HepG2 (cell line): ENCODE measurements at regions not wholly inside any gene's neighbourhood (a gene's known extent, or its start where the extent isn't known, plus 50 kb on each side); places are given as distances from the start of the nearest gene placed in this dataset.

Experiments
- ATAC-seq: fragments of 200-7000 bp; cut with Tn5 transposase; 3 replicates; pipeline ENCODE4 v1.9.1; 2020; ENCODE audit warnings: mild to moderate bottlenecking, moderate library complexity
- BruUV-seq: library from RNA; stranded (reverse); fragments of 400-500 nt; replicated peaks from 2 replicates; lab custom pipeline; 2021; lab: Mats Ljungman, UMichigan
- CTCF ChIA-PET: fragments of 300-600 bp; formaldehyde crosslinking; extraction: SDS; loops from one replicate; lab custom pipeline; 2021; ENCODE audit warnings: low total read pairs, inconsistent platforms, low intra/inter-chr PET ratio; lab: Yijun Ruan, JAX
- POLR2A ChIA-PET: fragments of 350-600 bp; sonication (Branson Sonifier 250); formaldehyde crosslinking; loops from one replicate; lab custom pipeline; 2020; ENCODE audit warnings: antibody characterized with exemption, inconsistent platforms; lab: Yijun Ruan, JAX
- DNase-seq: peaks from one replicate; pipeline ENCODE4 v3.0.0-alpha.2; 2015; ENCODE audit warnings: low spot score
- FAIRE-seq: peaks from 3 replicates; lab custom pipeline; 2011; peaks lifted over from hg19 to GRCh38; lab: Jason Lieb, UNC
- H2AFZ ChIP-seq: one replicate; pipeline ENCODE4 v1.6.1; 2011; ENCODE audit warnings: low read length, inconsistent platforms
- H3K27ac ChIP-seq: fragments of 300-600 bp; 3 replicates; pipeline ENCODE4 v1.8.0; 2011; ENCODE audit warnings: mixed run types, mild to moderate bottlenecking, mixed read lengths, low read length, inconsistent platforms; ENCODE audit not compliant: insufficient read depth; ENCODE audit errors: extremely low read length
- H3K27me3 ChIP-seq, 2 experiments: fragments of 200-600 bp in 1 of 2; 2 replicates in 1 of 2; 3 replicates in 1 of 2; pipeline versions ENCODE4 v1.6.0 to v1.8.0; 2011; ENCODE audit warnings: low read length in 2 of 2, mild to moderate bottlenecking in 2 of 2, moderate library complexity in 2 of 2, inconsistent platforms in 1 of 2; ENCODE audit not compliant: insufficient read depth in 2 of 2, control insufficient read depth in 1 of 2
- H3K36me3 ChIP-seq, 2 experiments: fragments of 200-600 bp in 1 of 2; replicated peaks in 1 of 2; 2 replicates in 1 of 2; 3 replicates in 1 of 2; pipeline versions ENCODE4 v1.5.1 to v1.8.0; 2011; ENCODE audit warnings: low read length in 2 of 2, inconsistent platforms in 1 of 2; ENCODE audit not compliant: insufficient read depth in 2 of 2, control insufficient read depth in 1 of 2
- H3K4me1 ChIP-seq: 2 replicates; pipeline ENCODE4 v1.5.1; 2012; ENCODE audit warnings: low read length, inconsistent platforms; ENCODE audit not compliant: insufficient read depth
- H3K4me2 ChIP-seq: 2 replicates; pipeline ENCODE4 v1.6.0; 2011; ENCODE audit warnings: low read depth, low read length, inconsistent platforms
- H3K4me3 ChIP-seq, 3 experiments: fragments of 200-600 bp in 1 of 3; sonication (generic), shearing (Covaris generic) in 1 of 3; replicated peaks in 1 of 3; 2 replicates each; pipeline ENCODE4 v1.5.1; 2011 to 2016; ENCODE audit warnings: low read length in 3 of 3, inconsistent platforms in 2 of 3, low read depth in 2 of 3, mild to moderate bottlenecking in 2 of 3, control low read depth in 1 of 3, mixed read lengths in 1 of 3; ENCODE audit not compliant: insufficient read depth in 1 of 3
- H3K79me2 ChIP-seq: one replicate; pipeline ENCODE4 v1.6.1; 2011; ENCODE audit warnings: low read length, inconsistent platforms; ENCODE audit not compliant: insufficient read depth
- H3K9ac ChIP-seq: 2 replicates; pipeline ENCODE4 v1.6.0; 2011; ENCODE audit warnings: mild to moderate bottlenecking, low read depth, low read length, inconsistent platforms; ENCODE audit not compliant: insufficient read depth
- H3K9me3 ChIP-seq: 2 replicates; pipeline ENCODE4 v1.5.1; 2012; ENCODE audit warnings: mild to moderate bottlenecking, low read length
- H4K20me1 ChIP-seq: 2 replicates; pipeline ENCODE4 v1.6.0; 2011; ENCODE audit warnings: inconsistent platforms, mild to moderate bottlenecking, low read length, moderate library complexity; ENCODE audit not compliant: insufficient read depth
- FOXP4 ChIP-seq: sonication (generic); formaldehyde crosslinking; IDR thresholded peaks from 2 replicates; pipeline ENCODE4 v1.4.0; 2020; ENCODE audit warnings: missing genetic modification reagents
- NFAT5 ChIP-seq: sonication (generic); formaldehyde crosslinking; IDR thresholded peaks from 2 replicates; pipeline ENCODE4 v1.4.0; 2020; ENCODE audit warnings: missing genetic modification reagents
- REL ChIP-seq: sonication (generic); formaldehyde crosslinking; conservative IDR thresholded peaks from 2 replicates; pipeline ENCODE4 v1.8.0; 2022; ENCODE audit warnings: mild to moderate bottlenecking, missing genetic modification reagents, moderate library complexity
- ZBTB37 ChIP-seq: sonication (generic); formaldehyde crosslinking; IDR thresholded peaks from 2 replicates; pipeline ENCODE4 v1.4.0; 2020; ENCODE audit warnings: mild to moderate bottlenecking, missing genetic modification reagents
- ZNF142 ChIP-seq: sonication (generic); formaldehyde crosslinking; IDR thresholded peaks from 2 replicates; pipeline ENCODE4 v1.4.0; 2020; ENCODE audit warnings: missing genetic modification reagents
- ZNF414 ChIP-seq: sonication (generic); formaldehyde crosslinking; IDR thresholded peaks from 2 replicates; pipeline ENCODE4 v1.5.0; 2020; ENCODE audit warnings: missing genetic modification reagents
- ZNF558 ChIP-seq: sonication (generic); formaldehyde crosslinking; IDR thresholded peaks from 2 replicates; pipeline ENCODE4 v1.9.0; 2022; ENCODE audit warnings: mild to moderate bottlenecking, missing genetic modification reagents, borderline replicate concordance
- WGBS: methylation state at CpG from one replicate; pipeline ENCODE4 v1.1.6; 2017; ENCODE audit warnings: low lambda C conversion rate; 5-methylcytosine and 5-hydroxymethylcytosine counted together
- in situ Hi-C: cut with HindIII; loops from 2 replicates; pipeline ENCODE4 v1.10.0; 2017; ENCODE audit warnings: low pct_unique_long_range_greater_than_20kb; ENCODE audit not compliant: extremely low pct_ligation_motif_present
- intact Hi-C: fragments of 100-400 bp; cut with micrococcal nuclease; formaldehyde crosslinking; loops from one replicate; pipeline ENCODE4 v1.10.0; 2022; ENCODE audit not compliant: unreplicated experiment

- TF ChIP-seq ZNF142: no peak
- no peak for TF ChIP-seq FOXP4 (CRISPR knock-in tag)
- no peak for TF ChIP-seq ZNF414 (CRISPR knock-in tag)
- TF ChIP-seq ZNF558 (CRISPR knock-in tag): no peak
These were observed 531.7 kb upstream of the FLRT2 start (continued) for GRCh38 chr14:84998216-84998615.

GRCh38 chr14:85002846-85003245 lies 527.1 kb upstream of the FLRT2 start:
- intact Hi-C loops: no loop called here
- ChIA-PET POLR2A (no interaction called here), CTCF (no interaction called here)
- Histone ChIP-seq H3K9me3 (peaks cover 86% of the 10 kb centered on the region), H3K4me3 (no peak overlapping the region), H3K4me1 (no peaks in the 10 kb centered on the region), H3K36me3 (no peaks in the 10 kb centered on the region), H2AFZ (no peak overlapping the region), H3K27me3 (no peaks in the 10 kb centered on the region), H4K20me1 (no peaks in the 10 kb centered on the region), H3K4me2 (no peak overlapping the region), H3K9ac (no peak overlapping the region), H3K79me2 (no peaks in the 10 kb centered on the region), H3K27ac (no peak overlapping the region)
- no TSS peak for BruUV-seq
- DNase-seq (no peak), FAIRE-seq (no peak), ATAC-seq (no peak)
- WGBS: 2% methylated on average over 1 of the region's 1 CpG
- in situ Hi-C loops: no loop called here
- TF ChIP-seq REL (CRISPR knock-in tag) (no peak), NFAT5 (CRISPR knock-in tag) (no peak), ZBTB37 (CRISPR knock-in tag) (no peak)
